ENCODE measurements at regions not wholly inside any gene's neighbourhood (a gene's known extent, or its start where the extent isn't known, plus 50 kb on each side); places are given as distances from the start of the nearest gene placed in this dataset.

GRCh38 chr18:49658823-49659404 is 97.1 kb downstream of the LIPG start:
- Histone ChIP-seq H3K4me3 (ENCODE audit: low read depth, low read length) (no peak overlapping the region), H3K27me3 (ENCODE audit: control insufficient read depth, insufficient read depth, low read length) (no peaks in the 10 kb centered on the region), H3K4me1 (ENCODE audit: control insufficient read depth, insufficient read depth, low read length) (peaks cover 24% of the 10 kb centered on the region), H3K27ac (ENCODE audit: low read depth, low read length) (no peak overlapping the region), H3K9me3 (ENCODE audit: control insufficient read depth, insufficient read depth, low read depth, low read length) (no peaks in the 10 kb centered on the region), H3K9ac (ENCODE audit: low read length) (peak overlapping the region; percentile 22), H3K36me3 (ENCODE audit: control insufficient read depth, insufficient read depth, low read length) (no peaks in the 10 kb centered on the region)

- Histone ChIP-seq H3K4me3 (ENCODE audit: low read depth, low read length) (no peak overlapping the region), H3K36me3 (ENCODE audit: control insufficient read depth, insufficient read depth, low read length) (no peaks in the 10 kb centered on the region), H3K4me1 (ENCODE audit: control insufficient read depth, insufficient read depth, low read length) (peaks cover 26% of the 10 kb centered on the region), H3K9me3 (ENCODE audit: control insufficient read depth, insufficient read depth, low read depth, low read length) (no peaks in the 10 kb centered on the region), H3K9ac (ENCODE audit: low read length) (no peak overlapping the region), H3K27me3 (ENCODE audit: control insufficient read depth, insufficient read depth, low read length) (no peaks in the 10 kb centered on the region), H3K27ac (ENCODE audit: low read depth, low read length) (no peak overlapping the region)
Measured at GRCh38 chr18:49656073-49656692, 94.3 kb downstream of the LIPG start.

GRCh38 chr18:49655266-49656072 is 93.6 kb downstream of the LIPG start:
- H3K4me3 ChIP-seq (ENCODE audit: low read depth, low read length), result no peak overlapping the region
- no peaks in the 10 kb centered on the region for H3K27me3 ChIP-seq (ENCODE audit: control insufficient read depth, insufficient read depth, low read length)
- no peaks in the 10 kb centered on the region for H3K36me3 ChIP-seq (ENCODE audit: control insufficient read depth, insufficient read depth, low read length)
- no peak overlapping the region for H3K27ac ChIP-seq (ENCODE audit: low read depth, low read length)
- no peak overlapping the region for H3K9ac ChIP-seq (ENCODE audit: low read length)
- no peaks in the 10 kb centered on the region for H3K9me3 ChIP-seq (ENCODE audit: control insufficient read depth, insufficient read depth, low read depth, low read length)
- peaks cover 26% of the 10 kb centered on the region for H3K4me1 ChIP-seq (ENCODE audit: control insufficient read depth, insufficient read depth, low read length)

- H3K27me3 ChIP-seq (ENCODE audit: control insufficient read depth, insufficient read depth, low read length), result no peaks in the 10 kb centered on the region
- no peaks in the 10 kb centered on the region for H3K9me3 ChIP-seq (ENCODE audit: control insufficient read depth, insufficient read depth, low read depth, low read length)
- peaks cover 17% of the 10 kb centered on the region for H3K4me1 ChIP-seq (ENCODE audit: control insufficient read depth, insufficient read depth, low read length)
- H3K27ac ChIP-seq (ENCODE audit: low read depth, low read length), result no peak overlapping the region
- no peak overlapping the region for H3K9ac ChIP-seq (ENCODE audit: low read length)
- H3K4me3 ChIP-seq (ENCODE audit: low read depth, low read length), result no peak overlapping the region
- H3K36me3 ChIP-seq (ENCODE audit: control insufficient read depth, insufficient read depth, low read length), result no peaks in the 10 kb centered on the region
Measured at GRCh38 chr18:49654347-49654746, 92.5 kb downstream of the LIPG start.

- Histone ChIP-seq H3K9me3 (ENCODE audit: control insufficient read depth, insufficient read depth, low read depth, low read length) (no peaks in the 10 kb centered on the region), H3K4me1 (ENCODE audit: control insufficient read depth, insufficient read depth, low read length) (peaks cover 6% of the 10 kb centered on the region), H3K36me3 (ENCODE audit: control insufficient read depth, insufficient read depth, low read length) (no peaks in the 10 kb centered on the region), H3K9ac (ENCODE audit: low read length) (no peak overlapping the region), H3K27ac (ENCODE audit: low read depth, low read length) (no peak overlapping the region), H3K4me3 (ENCODE audit: low read depth, low read length) (no peak overlapping the region), H3K27me3 (ENCODE audit: control insufficient read depth, insufficient read depth, low read length) (no peaks in the 10 kb centered on the region)
Measured at GRCh38 chr18:49652881-49653724, 91.2 kb downstream of the LIPG start.

- Histone ChIP-seq H3K27me3 (ENCODE audit: control insufficient read depth, insufficient read depth, low read length) (no peaks in the 10 kb centered on the region), H3K9ac (ENCODE audit: low read length) (no peak overlapping the region), H3K27ac (ENCODE audit: low read depth, low read length) (no peak overlapping the region), H3K4me1 (ENCODE audit: control insufficient read depth, insufficient read depth, low read length) (peaks cover 8% of the 10 kb centered on the region), H3K9me3 (ENCODE audit: control insufficient read depth, insufficient read depth, low read depth, low read length) (no peaks in the 10 kb centered on the region), H3K36me3 (ENCODE audit: control insufficient read depth, insufficient read depth, low read length) (no peaks in the 10 kb centered on the region), H3K4me3 (ENCODE audit: low read depth, low read length) (no peak overlapping the region)
Measured at GRCh38 chr18:49651033-49651432, 89.2 kb downstream of the LIPG start.

GRCh38 chr18:49650426-49650891 is 88.6 kb downstream of the LIPG start:
- no peaks in the 10 kb centered on the region for H3K9me3 ChIP-seq (ENCODE audit: control insufficient read depth, insufficient read depth, low read depth, low read length)

GRCh38 chr18:49648811-49649210 is 87.0 kb downstream of the LIPG start:
- no peaks in the 10 kb centered on the region for H3K27me3 ChIP-seq (ENCODE audit: control insufficient read depth, insufficient read depth, low read length)
- H3K9me3 ChIP-seq (ENCODE audit: control insufficient read depth, insufficient read depth, low read depth, low read length), result no peaks in the 10 kb centered on the region
- no peak overlapping the region for H3K4me3 ChIP-seq (ENCODE audit: low read depth, low read length)
- no peak overlapping the region for H3K27ac ChIP-seq (ENCODE audit: low read depth, low read length)
- H3K9ac ChIP-seq (ENCODE audit: low read length), result no peak overlapping the region
- peaks cover 12% of the 10 kb centered on the region for H3K4me1 ChIP-seq (ENCODE audit: control insufficient read depth, insufficient read depth, low read length)
- no peaks in the 10 kb centered on the region for H3K36me3 ChIP-seq (ENCODE audit: control insufficient read depth, insufficient read depth, low read length)

More at GRCh38 chr18:49650426-49650891, 88.6 kb downstream of the LIPG start:
- peaks cover 12% of the 10 kb centered on the region for H3K4me1 ChIP-seq (ENCODE audit: control insufficient read depth, insufficient read depth, low read length)
- no peak overlapping the region for H3K27ac ChIP-seq (ENCODE audit: low read depth, low read length)
- no peak overlapping the region for H3K9ac ChIP-seq (ENCODE audit: low read length)
- H3K36me3 ChIP-seq (ENCODE audit: control insufficient read depth, insufficient read depth, low read length), result no peaks in the 10 kb centered on the region
- no peaks in the 10 kb centered on the region for H3K27me3 ChIP-seq (ENCODE audit: control insufficient read depth, insufficient read depth, low read length)
- H3K4me3 ChIP-seq (ENCODE audit: low read depth, low read length), result no peak overlapping the region
